NCI-H1417 (cell line): ENCODE measurements at regions not wholly inside any gene's neighbourhood (a gene's known extent, or its start where the extent isn't known, plus 50 kb on each side); places are given as distances from the start of the nearest gene placed in this dataset.
"Not testable (repeated sequence)": the region's sequence is repeated elsewhere in the genome, so short reads cannot be mapped to it uniquely, and the experiment has no call there.

Experiments used
- DNase-seq, 3 experiments: peaks; one replicate each; lab custom pipeline; 2025; lab: John Stamatoyannopoulos, UW

GRCh38 chr14:53668897-53669296, 287.7 kb downstream of the BMP4 start:
- DNase-seq = no peak

- no peak for DNase-seq
Observed at GRCh38 chr14:53663709-53664108, 292.9 kb downstream of the BMP4 start.

GRCh38 chr14:53655080-53655785, 301.4 kb downstream of the BMP4 start:
- no peak for DNase-seq

- DNase-seq = no peak
Observed at GRCh38 chr14:53652068-53652467, 304.6 kb downstream of the BMP4 start.

- DNase-seq = no peak
Observed at GRCh38 chr14:53651096-53651740, 305.4 kb downstream of the BMP4 start.

GRCh38 chr14:53646925-53647324, 309.7 kb downstream of the BMP4 start:
- no peak for DNase-seq

- no peak for DNase-seq
Observed at GRCh38 chr14:53640695-53641094, 315.9 kb downstream of the BMP4 start.

- no peak for DNase-seq
Observed at GRCh38 chr14:53638966-53639365, 317.7 kb downstream of the BMP4 start.

- DNase-seq = peak in 1 of 3 experiments; percentile 5
Observed at GRCh38 chr14:53634793-53635192, 321.8 kb downstream of the BMP4 start.

GRCh38 chr14:53630336-53630735, 326.3 kb downstream of the BMP4 start:
- peak; percentile 65 to 100 (median 97) for DNase-seq

GRCh38 chr14:53628732-53629430, 327.7 kb downstream of the BMP4 start:
- DNase-seq = no peak

- no peak for DNase-seq
Observed at GRCh38 chr14:53628261-53628660, 328.4 kb downstream of the BMP4 start.

GRCh38 chr14:53626761-53627160, 329.9 kb downstream of the BMP4 start:
- DNase-seq = no peak

- DNase-seq = no peak
Observed at GRCh38 chr14:53622447-53622846, 334.2 kb downstream of the BMP4 start.

- no peak for DNase-seq
Observed at GRCh38 chr14:53621921-53622320, 334.7 kb downstream of the BMP4 start.

- DNase-seq = no peak
Observed at GRCh38 chr14:53621433-53621832, 335.2 kb downstream of the BMP4 start.

GRCh38 chr14:53620890-53621289, 335.7 kb downstream of the BMP4 start:
- no peak for DNase-seq

- no peak for DNase-seq
Observed at GRCh38 chr14:53620317-53620716, 336.3 kb downstream of the BMP4 start.

GRCh38 chr14:53619691-53620231, 336.9 kb downstream of the BMP4 start:
- no peak for DNase-seq

- DNase-seq = not testable (repeated sequence)
Observed at GRCh38 chr14:53616536-53616935, 340.1 kb downstream of the BMP4 start.

- no peak for DNase-seq
Observed at GRCh38 chr14:53615252-53615651, 341.4 kb downstream of the BMP4 start.

- DNase-seq = peak; percentile 37 to 96 (median 81)
Observed at GRCh38 chr14:53613404-53614253, 343.0 kb downstream of the BMP4 start.
